BE2C (cell line): ENCODE measurements at regions not wholly inside any gene's neighbourhood (a gene's known extent, or its start where the extent isn't known, plus 50 kb on each side); places are given as distances from the start of the nearest gene placed in this dataset.

Experiments used
- DNase-seq: peaks from one replicate; pipeline ENCODE4 v3.0.0-alpha.2; 2020
- H3K27me3 ChIP-seq: fragments of 250-450 bp; sonication (Bioruptor Pico); 2 replicates; pipeline ENCODE4 v1.5.1; 2020; ENCODE audit warnings: mild to moderate bottlenecking
- H3K36me3 ChIP-seq: fragments of 250-450 bp; sonication (Bioruptor Pico); 2 replicates; pipeline ENCODE4 v1.5.1; 2020; ENCODE audit warnings: mild to moderate bottlenecking
- H3K4me1 ChIP-seq: fragments of 250-450 bp; sonication (Bioruptor Pico); 2 replicates; pipeline ENCODE4 v1.5.1; 2020
- H3K4me3 ChIP-seq: 2 replicates; pipeline ENCODE4 v1.5.1; 2011; ENCODE audit warnings: low read depth, low read length
- H3K9me3 ChIP-seq: fragments of 250-450 bp; sonication (Bioruptor Pico); 2 replicates; pipeline ENCODE4 v1.5.1; 2020
- CTCF ChIP-seq: IDR thresholded peaks from 2 replicates; pipeline ENCODE4 v1.5.1; 2012; ENCODE audit warnings: mild to moderate bottlenecking, low read depth, low read length

GRCh38 chr21:38721958-38722357, 83.8 kb upstream of the ETS2 start:
- H3K4me1 ChIP-seq: no peaks in the 10 kb centered on the region
- H3K4me3 ChIP-seq: no peak overlapping the region
- no peaks in the 10 kb centered on the region for H3K9me3 ChIP-seq
- no peaks in the 10 kb centered on the region for H3K36me3 ChIP-seq
- no peak for TF ChIP-seq CTCF
- no peak for DNase-seq
- no peaks in the 10 kb centered on the region for H3K27me3 ChIP-seq

DNA sequence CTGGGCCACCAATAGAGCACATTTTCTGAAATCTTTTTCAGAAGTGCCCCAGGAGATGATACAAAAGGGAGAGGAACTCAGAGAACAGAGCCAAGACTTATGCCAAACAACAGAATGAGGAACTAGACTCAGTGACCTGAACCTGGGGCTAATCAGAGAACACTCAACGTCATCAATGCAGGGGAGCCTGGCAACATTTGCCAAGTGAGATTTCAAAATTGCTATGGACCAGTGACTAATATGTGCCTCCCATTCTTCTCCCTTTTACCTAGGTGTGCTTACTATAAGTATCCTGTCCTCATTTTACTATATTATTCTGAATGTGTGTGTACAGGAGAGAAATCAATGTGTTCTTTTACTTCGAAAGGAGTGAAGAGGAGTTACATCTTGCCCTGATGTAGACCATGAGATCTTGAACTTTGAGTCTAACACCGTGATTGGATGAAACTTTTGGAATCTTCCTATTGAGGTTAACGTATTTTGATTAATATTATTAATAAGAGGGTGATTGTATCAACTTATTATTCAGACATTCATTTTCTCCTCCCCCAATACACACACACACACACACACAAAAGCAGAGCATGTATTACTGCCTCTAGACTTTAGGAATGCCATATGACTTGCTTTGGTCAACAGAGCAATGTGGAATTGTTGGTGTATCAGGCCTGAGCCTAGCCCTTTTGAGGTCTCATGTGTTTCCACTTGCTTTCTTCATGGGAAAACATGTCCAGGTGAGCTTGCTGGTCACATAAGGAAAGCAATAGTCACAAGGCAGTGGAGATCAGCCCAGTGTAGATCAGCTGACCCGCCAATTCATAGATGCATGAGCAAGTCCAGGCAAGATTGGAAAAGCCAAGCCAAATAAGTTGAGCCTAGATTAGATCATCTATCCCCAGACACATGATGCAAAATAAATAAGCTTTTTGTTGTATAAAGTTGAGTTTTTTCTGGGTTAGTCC, 80.3 kb upstream of the ETS2 start:
- Histone ChIP-seq H3K4me3 (no peak overlapping the region), H3K9me3 (no peaks in the 10 kb centered on the region; the same call in 1 of the 2 replicates)

DNA sequence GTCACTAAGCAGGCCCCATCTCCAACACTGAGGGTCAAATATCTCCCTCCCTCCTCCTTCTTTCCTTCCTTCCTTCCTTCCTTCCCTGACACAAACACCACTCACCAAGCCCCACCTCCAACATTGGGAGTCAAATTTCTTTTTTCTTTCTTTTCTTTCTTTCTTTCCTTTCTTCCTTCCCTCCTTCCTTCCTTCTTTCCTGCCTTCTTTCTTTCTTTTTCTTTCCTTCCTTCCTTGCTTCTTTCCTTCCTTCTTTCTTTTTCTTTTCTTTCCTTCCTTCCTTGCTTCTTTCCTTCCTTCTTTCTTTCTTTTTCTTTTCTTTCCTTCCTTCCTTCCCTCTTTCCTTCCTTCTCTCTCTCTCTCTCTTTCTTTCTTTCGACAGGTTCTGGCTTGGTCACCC, 79.2 kb upstream of the ETS2 start:
- Histone ChIP-seq H3K9me3 (no peaks in the 10 kb centered on the region; the same call in 1 of the 2 replicates), H3K4me3 (no peak overlapping the region), H3K27me3 (no peaks in the 10 kb centered on the region), H3K4me1 (no peaks in the 10 kb centered on the region), H3K36me3 (no peaks in the 10 kb centered on the region)
- no peak for DNase-seq
- no peak for TF ChIP-seq CTCF

More for the DNA sequence above, 80.3 kb upstream of the ETS2 start:
- H3K27me3 ChIP-seq: no peaks in the 10 kb centered on the region
- no peak for DNase-seq
- H3K36me3 ChIP-seq: no peaks in the 10 kb centered on the region
- H3K4me1 ChIP-seq: no peaks in the 10 kb centered on the region
- TF ChIP-seq CTCF: no peak

GRCh38 chr21:38729291-38729690, 76.4 kb upstream of the ETS2 start:
- H3K4me3 ChIP-seq: no peak overlapping the region
- H3K4me1 ChIP-seq: no peaks in the 10 kb centered on the region
- no peaks in the 10 kb centered on the region for H3K36me3 ChIP-seq
- no peak for TF ChIP-seq CTCF
- no peaks in the 10 kb centered on the region; the same call in 1 of the 2 replicates for H3K9me3 ChIP-seq
- DNase-seq: no peak
- no peaks in the 10 kb centered on the region for H3K27me3 ChIP-seq

DNA sequence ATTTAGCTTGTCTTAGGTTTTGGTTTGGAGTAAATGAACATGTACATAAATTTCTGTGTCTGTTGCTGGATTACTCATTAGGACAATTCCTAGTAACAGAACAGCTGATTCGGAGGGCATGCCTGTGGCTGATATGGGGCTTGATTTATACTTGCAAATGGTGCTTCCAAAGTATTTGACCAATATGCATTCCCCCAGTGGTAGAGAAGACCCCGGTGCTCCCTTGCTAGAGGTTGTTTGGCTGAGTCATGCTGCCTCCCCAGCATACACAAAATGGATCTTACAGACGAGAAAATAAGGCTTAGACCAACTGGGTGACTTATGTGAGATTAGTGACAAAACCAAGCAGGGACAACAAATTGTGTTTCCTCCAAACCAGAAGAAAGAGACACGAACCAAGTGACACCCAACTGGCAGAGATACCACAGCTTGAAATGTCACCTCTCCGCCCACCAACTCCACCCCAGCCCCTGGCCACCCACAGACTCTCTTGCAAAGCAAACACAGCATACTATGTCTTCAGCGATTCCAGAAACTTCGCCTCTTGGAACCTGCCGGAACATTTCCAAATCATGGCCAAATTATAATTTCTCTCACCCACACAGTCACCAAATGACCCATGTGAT, 75.9 kb upstream of the ETS2 start:
- Histone ChIP-seq H3K4me3 (no peak overlapping the region), H3K4me1 (no peaks in the 10 kb centered on the region), H3K27me3 (peaks cover 6% of the 10 kb centered on the region; the same call in 1 of the 2 replicates), H3K9me3 (no peaks in the 10 kb centered on the region; the same call in 1 of the 2 replicates), H3K36me3 (no peaks in the 10 kb centered on the region)
- TF ChIP-seq CTCF: no peak
- DNase-seq: no peak
